Panc1 (cell line): ENCODE measurements at regions not wholly inside any gene's neighbourhood (a gene's known extent, or its start where the extent isn't known, plus 50 kb on each side); places are given as distances from the start of the nearest gene placed in this dataset.
"Not testable (repeated sequence)": the region's sequence is repeated elsewhere in the genome, so short reads cannot be mapped to it uniquely, and the experiment has no call there.

Experiments
- ATAC-seq: fragments of 200-7000 bp; cut with Tn5 transposase; 2 replicates; pipeline ENCODE4 v1.9.1; 2020; ENCODE audit warnings: mild to moderate bottlenecking, moderate library complexity
- BruUV-seq: library from RNA; stranded (reverse); fragments of 400-500 nt; replicated peaks from 2 replicates; lab custom pipeline; 2021; lab: Mats Ljungman, UMichigan
- CTCF ChIA-PET: fragments of 300-600 bp; sonication (Branson Sonifier 250); formaldehyde crosslinking; loops from one replicate; lab custom pipeline; 2022; ENCODE audit warnings: antibody characterized with exemption; lab: Charles Lee
- POLR2A ChIA-PET: fragments of 300-600 bp; sonication (Branson Sonifier 250); formaldehyde crosslinking; loops from one replicate; lab custom pipeline; 2022; ENCODE audit warnings: antibody characterized with exemption; lab: Charles Lee
- DNase-seq: peaks from one replicate; pipeline ENCODE4 v3.0.0-alpha.2; 2010; ENCODE audit warnings: low read depth, low spot score
- H3K27ac ChIP-seq: 2 replicates; pipeline ENCODE4 v1.5.1; 2011; ENCODE audit warnings: mild to moderate bottlenecking, low read length, inconsistent platforms
- H3K27me3 ChIP-seq: fragments of 200-500 bp; sonication (Bioruptor generic); 2 replicates; pipeline ENCODE4 v1.6.0; 2014; ENCODE audit warnings: low read length, inconsistent platforms; ENCODE audit not compliant: control insufficient read depth, insufficient read depth
- H3K36me3 ChIP-seq: fragments of 200-500 bp; sonication (Bioruptor generic); 2 replicates; pipeline ENCODE4 v1.5.1; 2014; ENCODE audit warnings: inconsistent platforms, mild to moderate bottlenecking, low read length, moderate library complexity; ENCODE audit not compliant: control insufficient read depth, insufficient read depth
- H3K4me1 ChIP-seq: 2 replicates; pipeline ENCODE4 v1.5.1; 2011; ENCODE audit warnings: inconsistent platforms, mild to moderate bottlenecking, low read length, moderate library complexity; ENCODE audit not compliant: control insufficient read depth, insufficient read depth
- H3K4me3 ChIP-seq, 2 experiments: 2 replicates each; pipeline ENCODE4 v1.5.1; 2011 to 2012; ENCODE audit warnings: low read depth in 2 of 2, low read length in 2 of 2, mild to moderate bottlenecking in 2 of 2, inconsistent platforms in 1 of 2, moderate library complexity in 1 of 2
- H3K9me3 ChIP-seq: fragments of 200-500 bp; sonication (Bioruptor generic); 2 replicates; pipeline ENCODE4 v1.5.1; 2014; ENCODE audit warnings: low read depth, mild to moderate bottlenecking, inconsistent platforms, low read length, moderate library complexity; ENCODE audit not compliant: control insufficient read depth, insufficient read depth
- POLR2AphosphoS5 ChIP-seq: IDR thresholded peaks from 2 replicates; pipeline ENCODE4 v1.6.1; 2012; ENCODE audit warnings: mild to moderate bottlenecking, low read depth, low read length, moderate library complexity
- SIN3A ChIP-seq: IDR thresholded peaks from 2 replicates; pipeline ENCODE4 v1.6.1; 2012; ENCODE audit warnings: low read depth, mild to moderate bottlenecking, low read length, moderate library complexity, borderline replicate concordance; ENCODE audit not compliant: insufficient read depth
- TCF7L2 ChIP-seq: IDR thresholded peaks from 2 replicates; pipeline ENCODE4 v1.6.1; 2011; ENCODE audit warnings: mild to moderate bottlenecking, low read depth, low read length, inconsistent platforms
- in situ Hi-C: cut with HindIII; loops from 2 replicates; pipeline ENCODE4 v1.10.0; 2016; ENCODE audit warnings: low sequenced_read_pairs, low pct_unique_long_range_greater_than_20kb
- intact Hi-C: fragments of 100-400 bp; cut with micrococcal nuclease; formaldehyde crosslinking; loops from one replicate; pipeline ENCODE4 v1.10.0; 2022; ENCODE audit not compliant: unreplicated experiment
- TF ChIP-seq, protein P1 (sequence below): fragments of 450-650 bp; IDR thresholded peaks from 2 replicates; pipeline ENCODE4 v1.5.1; 2017; ENCODE audit warnings: mild to moderate bottlenecking
- TF ChIP-seq, protein P2 (sequence below), 2 experiments: IDR thresholded peaks; 2 replicates each; pipeline ENCODE4 v1.6.1; 2011 to 2012; ENCODE audit warnings: low read depth in 2 of 2, control low read depth in 1 of 2, low read length in 1 of 2, mild to moderate bottlenecking in 1 of 2, moderate library complexity in 1 of 2; ENCODE audit not compliant: insufficient read depth in 1 of 2

DNA sequence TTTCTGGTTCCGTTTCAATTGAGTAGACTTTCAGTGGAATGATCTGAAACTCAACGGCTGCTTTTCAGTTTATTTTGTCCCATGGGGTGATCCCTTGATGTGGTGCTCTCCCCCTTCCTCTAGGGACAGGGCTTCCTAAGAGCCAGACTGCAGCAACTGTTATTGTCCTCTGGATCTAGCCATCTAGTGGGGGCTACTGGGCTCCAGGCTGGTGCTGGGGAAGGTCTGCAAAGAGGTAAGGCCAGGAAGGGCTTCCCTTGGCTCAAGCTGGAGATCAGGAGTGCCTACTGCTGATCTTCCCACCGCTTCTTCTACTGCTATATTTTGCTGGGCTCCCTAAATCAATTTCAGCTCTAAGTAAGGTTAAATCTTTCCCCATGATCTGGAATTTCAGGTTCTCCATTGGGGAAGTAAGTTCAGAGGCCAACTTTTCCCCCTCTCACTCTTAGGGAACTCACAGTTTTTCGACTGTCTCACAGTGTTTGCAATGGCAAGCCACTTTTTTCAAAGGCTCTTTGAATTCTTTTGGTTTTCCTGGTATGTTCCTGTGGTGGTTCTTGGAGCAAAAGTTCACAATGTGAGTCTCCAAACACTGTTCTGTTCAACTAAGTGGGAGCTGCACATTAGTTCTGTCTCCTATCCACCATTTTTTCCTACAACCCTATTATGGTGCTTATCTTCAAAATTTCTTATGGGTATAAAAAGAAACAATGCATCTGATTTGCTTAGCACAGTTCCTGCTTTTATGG lies 286.2 kb upstream of the EXOC2 start:
- ChIA-PET POLR2A (no interaction called here), CTCF (no interaction called here)
- no TSS peak for BruUV-seq
- intact Hi-C loops = no loop called here
- DNase-seq (no peak), ATAC-seq (no peak)
- no peak overlapping the region for H3K4me3 ChIP-seq
- in situ Hi-C loops = no loop called here
- no peaks in the 10 kb centered on the region for H3K4me1 ChIP-seq
- H3K27me3 ChIP-seq = peaks cover 5% of the 10 kb centered on the region
- no peak for TF ChIP-seq SIN3A
- TF ChIP-seq POLR2AphosphoS5 = no peak
- TF ChIP-seq TCF7L2 = no peak
- TF ChIP-seq, protein P1, sequence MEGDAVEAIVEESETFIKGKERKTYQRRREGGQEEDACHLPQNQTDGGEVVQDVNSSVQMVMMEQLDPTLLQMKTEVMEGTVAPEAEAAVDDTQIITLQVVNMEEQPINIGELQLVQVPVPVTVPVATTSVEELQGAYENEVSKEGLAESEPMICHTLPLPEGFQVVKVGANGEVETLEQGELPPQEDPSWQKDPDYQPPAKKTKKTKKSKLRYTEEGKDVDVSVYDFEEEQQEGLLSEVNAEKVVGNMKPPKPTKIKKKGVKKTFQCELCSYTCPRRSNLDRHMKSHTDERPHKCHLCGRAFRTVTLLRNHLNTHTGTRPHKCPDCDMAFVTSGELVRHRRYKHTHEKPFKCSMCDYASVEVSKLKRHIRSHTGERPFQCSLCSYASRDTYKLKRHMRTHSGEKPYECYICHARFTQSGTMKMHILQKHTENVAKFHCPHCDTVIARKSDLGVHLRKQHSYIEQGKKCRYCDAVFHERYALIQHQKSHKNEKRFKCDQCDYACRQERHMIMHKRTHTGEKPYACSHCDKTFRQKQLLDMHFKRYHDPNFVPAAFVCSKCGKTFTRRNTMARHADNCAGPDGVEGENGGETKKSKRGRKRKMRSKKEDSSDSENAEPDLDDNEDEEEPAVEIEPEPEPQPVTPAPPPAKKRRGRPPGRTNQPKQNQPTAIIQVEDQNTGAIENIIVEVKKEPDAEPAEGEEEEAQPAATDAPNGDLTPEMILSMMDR = no peak
- TF ChIP-seq, protein P2, sequence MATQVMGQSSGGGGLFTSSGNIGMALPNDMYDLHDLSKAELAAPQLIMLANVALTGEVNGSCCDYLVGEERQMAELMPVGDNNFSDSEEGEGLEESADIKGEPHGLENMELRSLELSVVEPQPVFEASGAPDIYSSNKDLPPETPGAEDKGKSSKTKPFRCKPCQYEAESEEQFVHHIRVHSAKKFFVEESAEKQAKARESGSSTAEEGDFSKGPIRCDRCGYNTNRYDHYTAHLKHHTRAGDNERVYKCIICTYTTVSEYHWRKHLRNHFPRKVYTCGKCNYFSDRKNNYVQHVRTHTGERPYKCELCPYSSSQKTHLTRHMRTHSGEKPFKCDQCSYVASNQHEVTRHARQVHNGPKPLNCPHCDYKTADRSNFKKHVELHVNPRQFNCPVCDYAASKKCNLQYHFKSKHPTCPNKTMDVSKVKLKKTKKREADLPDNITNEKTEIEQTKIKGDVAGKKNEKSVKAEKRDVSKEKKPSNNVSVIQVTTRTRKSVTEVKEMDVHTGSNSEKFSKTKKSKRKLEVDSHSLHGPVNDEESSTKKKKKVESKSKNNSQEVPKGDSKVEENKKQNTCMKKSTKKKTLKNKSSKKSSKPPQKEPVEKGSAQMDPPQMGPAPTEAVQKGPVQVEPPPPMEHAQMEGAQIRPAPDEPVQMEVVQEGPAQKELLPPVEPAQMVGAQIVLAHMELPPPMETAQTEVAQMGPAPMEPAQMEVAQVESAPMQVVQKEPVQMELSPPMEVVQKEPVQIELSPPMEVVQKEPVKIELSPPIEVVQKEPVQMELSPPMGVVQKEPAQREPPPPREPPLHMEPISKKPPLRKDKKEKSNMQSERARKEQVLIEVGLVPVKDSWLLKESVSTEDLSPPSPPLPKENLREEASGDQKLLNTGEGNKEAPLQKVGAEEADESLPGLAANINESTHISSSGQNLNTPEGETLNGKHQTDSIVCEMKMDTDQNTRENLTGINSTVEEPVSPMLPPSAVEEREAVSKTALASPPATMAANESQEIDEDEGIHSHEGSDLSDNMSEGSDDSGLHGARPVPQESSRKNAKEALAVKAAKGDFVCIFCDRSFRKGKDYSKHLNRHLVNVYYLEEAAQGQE (IDR thresholded peaks at IDR 0.05; ENCODE audit: insufficient read depth in 1 of 2, low read depth in 2 of 2, low read length in 1 of 2) = no peak
- peaks cover 4% of the 10 kb centered on the region; the same call in 1 of the 2 replicates for H3K9me3 ChIP-seq
- no peak overlapping the region for H3K27ac ChIP-seq
- H3K36me3 ChIP-seq = no peaks in the 10 kb centered on the region

DNA sequence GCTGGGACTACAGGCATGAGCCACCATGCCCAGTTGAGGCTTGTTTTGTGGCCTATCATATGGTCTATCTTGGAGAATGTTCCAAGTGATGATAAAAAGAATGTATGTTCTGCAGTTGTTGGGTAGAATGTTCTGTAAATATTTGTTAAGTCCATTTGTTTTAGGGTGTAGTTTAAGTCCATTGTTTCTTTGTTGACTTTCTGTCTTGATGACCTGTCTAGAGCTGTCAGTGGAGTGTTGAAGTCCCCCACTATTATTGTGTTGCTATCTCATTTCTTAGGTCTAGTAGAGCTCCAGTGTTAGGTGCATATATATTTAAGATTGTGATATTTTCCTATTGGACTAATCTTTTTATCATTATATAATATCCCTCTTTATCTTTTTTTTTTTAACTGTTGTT lies 284.3 kb upstream of the EXOC2 start:
- H3K4me3 ChIP-seq, intact Hi-C loops, H3K9me3 ChIP-seq, BruUV-seq, CTCF ChIA-PET, H3K4me1 ChIP-seq, H3K27me3 ChIP-seq, POLR2A ChIA-PET, ATAC-seq, H3K36me3 ChIP-seq, H3K27ac ChIP-seq, in situ Hi-C loops, DNase-seq: not testable (repeated sequence)

DNA sequence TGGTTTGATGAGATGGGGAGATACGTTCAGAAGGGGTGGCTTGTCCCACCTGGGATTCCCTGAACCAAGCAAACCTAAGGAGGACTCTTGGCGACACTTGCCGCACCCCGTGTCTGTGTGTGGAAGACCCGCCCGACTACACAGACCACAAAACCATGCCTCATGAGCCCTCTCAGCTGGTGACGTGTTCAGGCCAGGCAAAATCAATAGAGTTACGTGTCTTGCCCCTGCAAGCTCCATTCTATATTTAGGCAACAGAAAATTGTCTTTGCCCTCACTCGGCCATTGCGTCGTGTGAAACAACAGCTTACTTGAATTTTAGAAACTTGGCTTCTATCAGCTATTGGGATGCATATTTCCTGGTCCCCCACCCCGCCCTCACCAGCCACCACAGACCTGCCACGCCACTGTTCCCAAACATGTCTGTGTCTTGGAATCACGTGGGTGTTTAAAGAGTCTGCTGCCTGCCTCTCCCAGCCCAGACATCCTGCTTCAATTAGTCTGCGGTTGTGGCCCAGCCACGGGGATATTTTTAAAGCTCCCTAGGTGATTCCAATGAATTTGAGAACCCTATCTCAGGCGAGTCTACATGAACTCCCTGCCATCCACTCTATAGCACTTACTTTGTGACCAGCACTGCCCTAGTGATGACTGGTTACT lies 279.2 kb upstream of the EXOC2 start:
- ChIA-PET POLR2A (no interaction called here), CTCF (no interaction called here)
- Histone ChIP-seq H3K27me3 (peaks cover 7% of the 10 kb centered on the region; the same call in 1 of the 2 replicates), H3K27ac (no peak overlapping the region), H3K4me3 (no peak overlapping the region), H3K4me1 (no peaks in the 10 kb centered on the region), H3K9me3 (peaks cover 4% of the 10 kb centered on the region; the same call in 1 of the 2 replicates), H3K36me3 (no peaks in the 10 kb centered on the region)
- no TSS peak for BruUV-seq
- no peak for ATAC-seq
- in situ Hi-C loops (no loop called here), intact Hi-C loops (no loop called here)
- DNase-seq = no peak
- TF ChIP-seq SIN3A (no peak), TCF7L2 (no peak), POLR2AphosphoS5 (no peak)
- TF ChIP-seq, protein P2 (IDR thresholded peaks at IDR 0.05; ENCODE audit: insufficient read depth in 1 of 2, low read depth in 2 of 2, low read length in 1 of 2) = no peak
- TF ChIP-seq, protein P1 = no peak
